Amniotic stem cell (primary cell): ENCODE measurements at regions not wholly inside any gene's neighbourhood (a gene's known extent, or its start where the extent isn't known, plus 50 kb on each side); places are given as distances from the start of the nearest gene placed in this dataset.

Experiments used
- DNase-seq: peaks from one replicate; lab custom pipeline; 2025; lab: John Stamatoyannopoulos, UW

DNA sequence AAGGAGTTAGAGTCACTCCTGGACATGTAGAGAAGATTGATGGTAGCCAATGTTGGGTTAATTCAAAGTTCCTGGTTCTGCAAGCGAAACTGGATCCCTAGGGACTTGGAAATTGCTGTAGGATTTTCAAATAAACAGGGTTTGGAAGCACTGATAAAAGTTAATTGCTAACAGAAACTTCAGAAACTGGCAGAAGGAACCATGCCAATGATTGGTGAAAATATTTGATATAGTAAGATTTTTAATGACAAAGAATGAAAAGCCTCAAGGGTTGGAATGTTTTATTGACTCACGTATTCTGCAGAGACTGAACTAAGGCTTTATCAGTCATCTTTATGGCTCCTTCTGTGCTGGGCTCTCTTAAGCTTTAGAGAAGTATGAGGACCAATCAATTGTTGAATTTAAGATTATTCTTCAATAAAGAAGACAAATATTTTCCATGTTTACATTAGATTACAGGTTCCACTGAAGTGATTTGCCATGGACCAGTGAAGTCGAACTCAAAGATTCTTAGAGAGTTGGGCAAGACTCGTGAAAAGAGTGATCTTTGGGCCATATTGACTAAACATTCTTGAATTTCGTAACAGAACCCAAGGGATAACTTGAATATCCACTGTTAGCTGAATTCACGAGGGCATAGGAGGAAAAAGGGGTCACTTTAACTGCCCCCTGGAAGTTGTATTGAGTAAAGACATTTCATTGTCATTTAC, 371.4 kb downstream of the HDGFL1 start:
- peak; percentile 17 for DNase-seq

DNA sequence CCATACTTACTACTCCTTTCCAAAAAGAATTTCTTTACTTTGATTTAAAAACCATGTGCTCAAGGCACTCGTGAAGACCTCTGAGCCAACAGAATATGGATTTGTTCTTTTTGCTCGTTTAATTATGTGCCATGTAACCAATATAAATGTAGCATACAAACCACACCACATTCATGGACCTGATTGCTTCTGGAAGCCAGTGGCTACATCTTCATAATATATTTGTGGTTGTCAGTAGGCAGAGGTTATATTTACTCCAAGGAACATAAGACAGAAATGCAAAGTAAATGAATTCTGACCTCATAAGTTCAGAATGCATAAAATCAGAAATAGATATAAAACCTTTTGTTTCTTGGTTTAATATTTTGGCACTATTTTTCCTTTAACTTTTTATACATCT, 373.0 kb downstream of the HDGFL1 start:
- DNase-seq: no peak

DNA sequence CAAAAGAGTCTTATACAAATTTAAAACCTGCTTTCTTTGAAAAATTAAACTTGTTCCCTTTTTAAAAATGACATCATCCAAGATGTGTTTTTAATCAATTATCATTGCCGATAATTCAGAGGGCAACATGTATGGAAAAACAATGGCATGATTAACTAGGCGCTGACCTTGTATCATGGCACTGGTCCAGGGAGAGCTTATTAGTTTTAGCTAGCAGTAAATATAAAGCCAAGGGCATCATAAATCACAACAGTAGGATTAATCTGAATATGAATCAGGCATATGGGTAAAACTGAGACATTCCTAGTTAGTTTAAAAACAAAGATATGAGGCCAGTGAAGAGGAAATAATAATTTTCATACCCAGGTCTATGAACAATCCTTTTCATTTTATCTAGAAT, 374.0 kb downstream of the HDGFL1 start:
- DNase-seq: no peak

DNA sequence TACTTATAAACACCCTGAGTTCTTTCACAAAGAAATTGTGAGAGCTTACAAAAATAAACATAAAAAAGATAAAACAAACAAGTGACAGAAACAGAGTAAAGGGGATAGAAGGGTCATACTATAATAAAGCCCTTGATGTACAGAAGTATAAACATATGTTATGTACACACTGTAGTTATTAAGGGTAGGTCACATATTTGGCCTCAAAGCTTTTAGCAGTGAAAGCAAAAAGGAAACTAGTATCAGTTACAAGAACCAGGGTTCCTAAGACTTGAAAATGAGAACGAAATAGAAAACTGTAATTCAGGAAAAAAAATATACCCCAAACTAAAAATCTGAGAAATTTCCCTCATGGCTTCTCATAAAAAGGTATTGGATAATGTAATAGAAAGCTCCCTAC, 380.6 kb downstream of the HDGFL1 start:
- no peak for DNase-seq

DNA sequence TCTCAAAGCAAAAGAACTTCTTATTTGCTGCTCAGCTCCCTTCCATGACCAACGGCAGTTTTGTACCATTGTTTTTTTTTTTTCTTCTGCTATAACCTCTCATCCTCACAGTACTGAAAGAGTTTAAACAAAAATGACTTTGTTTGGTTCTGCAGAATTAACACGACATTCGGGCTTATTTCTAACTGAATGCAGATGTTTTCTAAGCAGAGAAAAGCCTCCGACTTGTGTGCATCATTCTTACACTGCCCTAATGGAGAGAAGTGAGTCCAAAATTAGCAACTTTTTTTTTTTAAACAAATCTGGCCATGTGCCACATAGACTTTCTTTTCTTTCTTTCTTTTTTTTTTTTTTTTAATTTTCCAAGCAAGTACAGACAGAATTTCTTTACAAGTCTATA, 382.7 kb downstream of the HDGFL1 start:
- DNase-seq: no peak

DNA sequence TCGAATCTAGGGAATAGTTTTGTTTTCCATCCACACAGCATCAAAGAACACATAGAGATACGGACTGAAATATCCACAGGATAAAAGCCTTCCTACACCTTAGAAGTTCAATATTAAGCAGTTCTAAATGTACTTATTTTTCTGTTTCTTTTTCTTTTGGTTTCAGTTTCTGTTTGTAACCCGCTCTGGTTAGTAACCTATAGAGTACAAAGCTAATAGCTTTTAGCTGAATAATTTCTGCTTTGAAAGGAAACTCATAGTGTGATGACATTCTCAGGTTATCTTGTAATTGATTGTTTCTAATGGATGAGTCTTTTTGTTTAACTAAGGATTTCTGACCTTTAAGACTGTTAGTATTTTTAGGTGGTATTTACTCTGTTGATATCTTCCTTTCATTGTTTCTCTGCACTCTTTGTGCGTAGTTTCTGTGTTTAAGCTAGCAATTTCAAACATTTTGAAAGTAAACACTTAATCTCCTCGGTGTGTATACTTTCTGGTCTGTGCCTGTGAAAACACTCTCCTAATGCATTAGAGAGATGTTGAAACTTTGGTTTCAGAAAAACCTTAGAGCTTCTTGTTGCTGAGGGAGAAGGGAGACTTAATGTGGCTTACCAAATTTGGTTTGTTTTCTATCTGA, 385.5 kb downstream of the HDGFL1 start:
- DNase-seq: no peak

DNA sequence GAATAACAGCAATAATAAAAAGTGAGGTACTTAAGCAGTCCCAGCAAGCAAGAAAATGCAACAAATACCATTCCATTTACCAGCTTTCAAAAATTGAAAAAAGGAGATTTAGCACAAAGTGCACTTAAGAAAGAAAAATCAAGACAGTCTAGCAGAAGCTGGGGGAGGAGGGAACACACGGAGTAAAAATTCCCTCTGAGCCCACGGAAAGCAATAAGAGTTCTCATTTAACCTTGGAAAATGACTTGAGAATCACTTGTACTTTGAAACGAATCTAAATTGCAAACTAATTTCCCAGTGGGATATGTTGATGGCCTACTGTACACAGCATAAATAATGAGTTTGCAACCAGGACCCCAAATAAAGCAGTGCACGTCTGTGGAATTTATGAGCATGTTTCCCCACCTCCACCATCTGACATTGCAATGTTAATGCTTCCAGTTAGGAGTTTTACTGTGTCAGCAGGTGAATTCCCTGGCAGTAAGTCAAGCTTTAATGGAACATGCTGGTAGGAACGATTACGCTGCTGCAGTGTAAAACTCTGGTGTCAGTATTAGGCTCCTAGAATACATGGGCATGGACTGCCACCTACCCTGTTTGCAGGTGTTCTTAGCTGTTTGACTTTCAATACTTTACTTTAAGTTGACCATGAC, 386.8 kb downstream of the HDGFL1 start:
- no peak for DNase-seq

DNA sequence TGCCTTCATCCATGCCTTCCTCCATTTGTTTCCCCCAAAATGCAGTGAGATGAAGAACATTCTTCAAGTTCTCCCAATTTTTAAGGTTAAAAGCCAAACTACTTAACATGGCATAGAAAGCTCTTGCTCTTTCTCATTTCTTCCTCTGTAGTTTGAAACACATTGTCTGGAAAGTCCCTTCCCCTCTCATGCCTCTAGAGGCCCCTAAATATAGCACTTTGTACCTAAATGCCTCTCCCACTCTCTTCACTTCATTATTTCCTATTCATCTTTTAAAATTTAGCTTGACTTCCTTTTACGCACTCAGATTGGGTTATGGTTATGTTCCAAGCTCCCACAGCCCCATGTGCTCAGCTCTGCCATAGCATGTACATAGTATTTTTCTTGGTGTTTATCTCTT, 389.3 kb downstream of the HDGFL1 start:
- no peak for DNase-seq

DNA sequence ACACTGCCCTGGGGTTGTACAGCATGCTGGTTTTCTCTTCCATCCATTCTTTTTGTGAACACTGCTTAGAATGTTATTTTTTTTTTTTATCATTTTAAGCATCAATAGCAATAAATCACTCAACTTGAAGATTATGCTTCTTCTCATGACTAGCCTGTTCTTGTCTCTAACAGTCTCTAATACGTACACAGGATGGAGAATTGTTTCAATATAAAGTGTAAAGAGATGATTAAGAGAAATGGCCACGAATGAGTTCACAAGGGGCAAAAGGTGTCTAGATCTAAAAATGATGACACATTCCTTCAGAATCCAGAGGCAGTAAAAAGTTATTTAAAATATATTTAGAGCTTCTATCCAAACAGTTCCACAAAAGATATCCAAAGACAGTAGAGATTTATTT, 390.2 kb downstream of the HDGFL1 start:
- no peak for DNase-seq

DNA sequence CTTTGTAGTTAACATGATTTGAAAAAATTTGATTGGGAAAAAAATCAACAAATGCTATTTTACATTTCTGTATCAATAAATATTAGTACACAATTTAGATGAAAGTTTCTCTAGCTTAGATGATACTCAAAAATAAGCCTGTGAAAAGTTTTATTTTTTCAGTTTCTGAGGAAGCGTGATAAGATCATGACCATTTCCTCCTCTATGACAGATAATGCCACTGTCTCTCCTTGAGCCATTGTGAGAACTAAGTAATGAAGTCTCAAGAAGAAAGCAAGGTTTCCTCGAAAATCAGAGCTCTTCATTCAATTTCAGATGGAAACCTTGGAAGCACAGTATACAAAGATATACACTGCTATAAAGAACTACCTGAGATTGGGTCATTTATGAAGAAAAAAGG, 395.0 kb downstream of the HDGFL1 start:
- DNase-seq: no peak

DNA sequence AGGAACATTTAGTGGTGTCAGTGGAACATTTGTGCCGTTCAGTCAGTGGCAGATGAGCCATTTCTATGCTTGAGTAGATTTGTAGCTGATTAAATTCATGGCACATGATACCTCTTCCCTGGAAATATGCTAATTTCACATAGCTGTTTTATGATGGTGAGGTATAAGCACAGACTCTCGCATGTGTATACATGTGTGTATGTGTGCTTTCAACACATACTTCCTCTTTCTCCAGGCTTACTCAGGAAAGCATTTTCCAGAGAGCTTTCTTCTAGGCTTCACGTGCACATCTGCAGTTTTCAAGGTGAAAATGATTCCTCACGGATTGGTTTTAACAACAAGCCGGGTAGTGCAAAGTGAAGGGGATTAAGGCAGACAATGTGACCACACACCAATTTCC, 396.5 kb downstream of the HDGFL1 start:
- DNase-seq: no peak

DNA sequence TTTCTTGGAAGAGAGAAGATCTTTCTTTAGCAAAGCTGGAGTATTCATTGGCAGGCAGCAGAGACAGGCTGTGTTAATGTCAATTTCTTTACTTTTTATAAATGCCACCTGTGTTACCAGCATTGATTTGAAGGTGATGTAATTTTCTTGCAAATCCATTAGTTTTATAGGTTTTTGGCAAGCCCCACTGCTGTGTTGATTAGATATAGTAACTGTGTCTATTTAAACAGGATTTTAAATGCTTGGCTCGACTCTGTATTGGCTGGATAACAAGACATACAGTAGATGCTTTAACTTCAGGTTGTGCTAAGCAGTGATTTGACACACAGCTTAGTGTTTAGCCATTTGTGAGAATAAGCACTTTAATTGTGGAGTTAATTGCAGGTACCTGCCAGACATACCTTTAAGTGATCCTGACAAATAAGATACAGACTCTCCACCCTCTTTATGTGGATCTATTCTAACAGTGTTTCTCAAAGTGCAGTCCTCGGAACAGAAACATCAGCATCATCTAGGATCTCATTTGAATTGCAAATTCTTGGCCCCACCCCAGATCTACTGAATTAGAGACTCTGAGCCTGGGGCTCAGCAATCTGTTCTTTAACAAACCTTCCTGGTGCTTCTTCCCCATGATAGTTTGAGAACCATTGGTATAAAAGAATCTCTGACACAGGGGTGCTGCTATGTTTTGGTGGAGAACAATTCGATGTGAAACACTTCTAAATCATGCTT, 397.5 kb downstream of the HDGFL1 start:
- DNase-seq: no peak

DNA sequence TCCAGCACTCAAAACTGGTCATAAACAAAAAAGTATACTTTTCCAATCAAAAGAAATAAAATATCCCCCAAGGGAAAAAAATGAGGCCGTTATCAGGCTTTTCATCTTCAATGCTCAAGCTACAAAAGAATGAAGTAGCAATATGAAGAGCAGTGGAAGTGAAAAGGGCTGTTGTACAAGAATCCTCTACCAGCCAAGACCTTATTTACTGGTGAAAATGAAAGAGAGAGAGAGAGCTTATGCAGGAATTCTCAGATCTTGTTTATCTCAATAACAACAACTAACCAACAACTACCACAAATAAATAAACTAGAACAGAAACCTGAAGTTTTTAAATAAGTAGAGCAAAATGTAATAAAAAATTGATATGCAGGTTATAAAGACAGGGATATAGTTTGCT, 400.6 kb downstream of the HDGFL1 start:
- no peak for DNase-seq

DNA sequence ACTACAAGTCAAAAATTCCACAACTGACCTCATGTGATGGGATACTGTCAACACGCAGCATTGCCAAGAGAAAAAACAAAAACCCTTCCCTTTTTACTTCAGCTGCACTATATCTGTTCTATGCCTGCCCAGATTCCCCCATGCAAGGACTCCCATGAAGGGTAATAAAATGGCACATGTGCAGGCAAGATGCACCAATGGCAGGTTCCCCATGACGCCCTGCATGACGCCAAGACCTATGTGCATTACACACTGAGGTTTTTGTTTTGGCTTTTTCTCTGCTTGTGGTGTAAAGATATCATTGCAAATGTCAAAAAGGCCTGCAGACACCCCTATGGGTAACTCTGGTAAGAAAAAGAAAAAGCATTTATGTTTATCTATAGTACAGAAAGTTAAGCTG, 403.4 kb downstream of the HDGFL1 start:
- no peak for DNase-seq

DNA sequence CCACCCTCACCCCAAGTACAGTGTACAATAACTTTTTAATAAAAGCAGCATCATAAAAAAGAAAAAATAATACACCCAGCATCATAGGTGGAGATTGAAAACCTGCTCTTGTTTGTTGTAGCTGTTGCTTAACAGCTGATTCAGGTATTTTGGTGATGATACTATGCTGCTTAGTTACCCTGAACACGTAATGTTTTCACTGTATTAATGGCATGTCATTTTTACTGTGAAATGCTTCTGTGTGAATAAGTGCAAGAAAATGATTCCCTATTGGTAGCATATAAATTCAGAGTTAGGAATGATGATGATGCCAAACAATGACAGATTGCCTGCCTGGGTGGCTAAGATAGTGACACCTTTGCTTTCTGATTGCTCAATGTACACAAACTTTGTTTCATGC, 405.7 kb downstream of the HDGFL1 start:
- DNase-seq: no peak

DNA sequence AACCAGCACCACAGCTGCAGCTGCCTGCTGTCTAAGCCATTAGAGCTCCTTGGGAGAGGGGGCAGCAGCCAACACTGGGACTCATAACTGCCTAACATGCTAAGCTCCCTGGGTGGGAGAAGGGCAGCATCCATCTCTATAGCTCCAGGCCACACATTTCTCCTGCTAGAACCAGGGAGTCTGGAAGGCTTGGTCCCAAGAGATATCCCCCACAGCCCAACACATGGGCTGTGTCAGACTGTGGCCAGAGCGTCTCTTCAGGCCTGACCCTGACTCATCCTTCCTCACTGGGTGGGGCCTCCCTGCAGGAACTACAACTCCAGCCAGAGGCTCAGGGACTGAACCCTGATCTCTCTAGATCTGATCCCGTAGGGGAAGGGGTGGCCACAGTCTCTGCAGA, 411.1 kb downstream of the HDGFL1 start:
- no peak for DNase-seq

DNA sequence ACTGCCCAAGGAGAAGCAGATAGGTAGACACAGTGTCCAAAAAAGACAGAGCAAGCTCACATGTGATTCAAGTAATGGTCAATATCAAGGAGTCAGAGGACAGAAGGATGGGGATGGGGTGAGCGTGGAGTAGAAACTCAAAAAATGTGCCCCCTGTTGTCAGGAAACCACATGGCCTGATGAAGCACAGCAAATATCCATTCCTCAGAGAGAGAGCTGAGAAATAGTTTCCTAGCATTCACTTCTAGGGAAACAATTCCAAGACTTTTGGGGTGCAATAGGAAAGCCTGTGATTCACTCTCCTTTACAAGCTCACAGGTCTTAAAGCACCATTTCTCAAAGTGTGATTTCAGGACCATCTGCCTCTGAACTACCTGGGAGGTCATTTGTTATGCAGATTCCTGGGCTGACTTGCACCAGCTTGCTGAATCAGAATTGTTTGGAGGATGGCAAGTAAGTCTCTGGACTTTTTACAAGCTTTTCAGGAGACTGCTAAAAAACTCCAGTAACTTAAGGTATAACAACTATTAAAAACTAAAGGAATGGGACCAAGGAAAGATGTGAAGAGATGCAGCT, 432.8 kb downstream of the HDGFL1 start:
- no peak for DNase-seq

DNA sequence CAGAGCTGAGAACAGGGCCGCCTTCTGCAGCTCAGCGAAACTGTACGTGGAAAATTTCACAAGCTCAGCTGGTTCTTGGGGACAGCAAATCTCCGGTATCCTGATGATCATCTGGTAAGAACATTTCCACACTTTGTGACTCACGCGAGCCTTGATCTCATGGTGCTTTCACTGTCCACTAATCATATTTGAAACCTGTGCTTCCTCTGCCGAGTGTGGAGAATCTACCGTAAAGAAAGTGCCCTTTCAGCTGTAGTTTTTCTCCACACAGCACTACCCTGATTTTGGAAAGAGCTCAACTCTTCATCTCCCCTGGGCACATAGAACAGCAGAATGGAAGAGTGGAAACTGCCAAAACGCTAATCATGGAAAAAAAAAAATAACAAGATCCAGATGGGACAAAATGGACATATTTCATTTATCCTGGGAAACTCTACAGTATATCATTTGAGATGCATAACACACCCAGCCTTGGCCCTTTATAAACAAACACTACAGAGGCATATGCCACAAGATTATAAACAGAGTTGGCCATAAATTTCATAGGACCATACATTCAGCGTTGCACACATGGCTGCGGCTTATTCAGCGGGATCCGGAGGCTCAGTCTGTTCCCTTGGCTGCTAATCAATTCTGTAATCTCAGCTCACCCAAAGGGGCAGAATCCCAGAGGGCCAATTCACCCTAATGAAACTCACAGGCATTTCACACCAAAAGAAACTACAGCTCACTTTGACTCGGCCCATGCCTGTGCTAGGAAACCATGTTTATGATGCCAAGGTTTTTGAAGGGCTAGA, 434.5 kb downstream of the HDGFL1 start:
- peak; percentile 55 for DNase-seq

DNA sequence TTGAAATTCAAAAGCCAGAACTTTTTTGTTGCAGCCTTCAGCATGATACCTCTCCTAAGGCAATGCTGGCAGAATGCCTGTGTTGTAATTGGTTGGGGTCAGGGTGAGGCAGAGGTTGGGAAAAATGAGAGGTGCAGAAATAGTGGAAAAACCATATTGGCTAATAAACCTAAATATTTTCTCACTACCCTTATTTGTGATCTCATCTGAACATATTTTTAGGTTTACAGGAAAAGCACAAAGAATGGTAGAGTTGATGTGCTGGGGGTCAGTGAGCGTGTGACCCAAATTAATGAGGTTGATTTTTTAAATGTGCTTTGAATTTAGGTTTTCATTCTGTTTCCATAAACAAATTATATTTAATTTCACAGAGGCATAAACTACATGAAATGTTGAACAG, 437.3 kb downstream of the HDGFL1 start:
- no peak for DNase-seq

DNA sequence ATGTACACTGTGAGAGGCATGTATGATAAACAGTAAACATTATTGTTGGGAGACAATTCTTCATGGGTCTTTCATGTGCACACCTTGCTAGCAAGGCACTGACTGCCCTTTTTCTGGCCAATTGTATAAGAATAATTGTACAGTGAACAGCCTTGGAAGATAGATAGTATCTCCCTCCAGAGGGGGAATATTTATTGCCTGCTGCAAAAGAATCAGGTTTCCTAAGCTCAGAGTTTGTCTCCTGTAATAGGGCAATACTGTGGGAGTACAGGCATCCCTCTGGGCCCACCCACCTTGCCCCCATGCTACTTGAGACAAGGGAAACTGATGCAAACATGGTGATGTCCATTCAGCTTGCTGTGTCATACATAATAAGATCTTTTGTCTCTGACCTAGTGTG, 442.2 kb downstream of the HDGFL1 start:
- DNase-seq: no peak

DNA sequence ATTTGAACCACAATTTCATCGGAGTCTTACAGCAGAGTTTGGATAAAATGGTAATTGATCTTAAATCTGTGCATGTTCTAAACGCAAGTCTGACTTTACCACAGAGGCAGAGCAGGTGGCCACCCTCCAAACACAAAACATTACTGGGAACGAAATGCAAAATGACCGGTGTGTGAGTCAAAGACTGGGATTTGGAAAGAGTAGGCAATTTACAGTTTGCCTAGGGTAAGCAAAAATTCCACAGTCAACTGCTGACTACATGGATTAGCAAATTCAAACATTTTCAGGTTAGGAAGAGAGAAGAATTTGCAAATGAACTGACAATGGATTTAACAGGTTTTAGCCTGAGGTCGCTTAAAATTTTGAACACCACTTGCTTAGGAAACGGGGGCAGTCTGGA, 444.4 kb downstream of the HDGFL1 start:
- no peak for DNase-seq

DNA sequence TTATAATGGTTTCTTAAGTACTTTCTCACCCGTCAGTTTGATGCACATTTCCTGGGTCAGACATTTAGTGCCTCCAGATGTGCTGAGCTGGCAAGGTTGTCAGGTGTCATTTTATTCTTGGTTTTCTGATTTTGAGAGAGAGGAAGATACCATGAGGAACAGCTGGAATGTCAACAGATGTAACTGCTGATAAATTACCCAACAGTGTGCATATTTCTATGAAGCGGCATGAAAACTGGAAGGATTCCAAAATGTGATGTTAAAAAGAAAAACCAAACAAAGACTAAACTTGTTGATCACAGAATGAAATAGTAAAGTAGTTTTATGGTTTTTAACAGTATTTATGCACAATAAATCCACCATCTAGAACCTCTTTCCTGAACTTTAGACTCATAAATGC, 447.3 kb downstream of the HDGFL1 start:
- no peak for DNase-seq
